ENCODE measurements at regions not wholly inside any gene's neighbourhood (a gene's known extent, or its start where the extent isn't known, plus 50 kb on each side); places are given as distances from the start of the nearest gene placed in this dataset.
A peak's percentile ranks its signal among the peaks of the same experiment; 100 is the strongest.

- Histone ChIP-seq H3K79me2 (ENCODE audit: insufficient read depth, low read depth, low read length) (no peaks in the 10 kb centered on the region), H3K36me3 (ENCODE audit: insufficient read depth, low read length) (no peaks in the 10 kb centered on the region), H3K9me2 (ENCODE audit: insufficient read depth, low read length) (no peaks in the 10 kb centered on the region), H3K27ac (ENCODE audit: low read depth, low read length, poor library complexity, severe bottlenecking) (no peak overlapping the region), H2AFZ (ENCODE audit: low read length) (no peak overlapping the region), H4K20me1 (ENCODE audit: insufficient read depth, low read length) (no peaks in the 10 kb centered on the region), H3K4me3 (ENCODE audit: low read depth, low read length, poor library complexity, severe bottlenecking) (no peak overlapping the region), H3K9me3 (ENCODE audit: low read length) (no peaks in the 10 kb centered on the region), H3K4me2 (ENCODE audit: low read length) (no peak overlapping the region), H3K4me1 (ENCODE audit: insufficient read depth, low read length, poor library complexity, severe bottlenecking) (no peaks in the 10 kb centered on the region)
- DNase-seq (ENCODE audit: low spot score): no peak
- CTCF ChIA-PET (ENCODE audit: unreplicated experiment): no interaction called here
- no peak for TF ChIP-seq CTCF (conservative IDR thresholded peaks at IDR 0.05; ENCODE audit: low read length)
- BruUV-seq (replicated peaks): no TSS peak
- POLR2A ChIA-PET: interaction anchor here (0.6 to 1.2 kb wide), 6 partner anchors 8 to 1744 kb away, joined by 3 to 4 read pairs (median 4); no protein-coding TSS in a partner anchor
- intact Hi-C loops (cut with micrococcal nuclease; ENCODE audit: unreplicated experiment): no loop called here
These were observed 638.1 kb downstream of the EFNA5 start for GRCh38 chr5:107032629-107033028.

GRCh38 chr5:107028938-107029337 lies 641.8 kb downstream of the EFNA5 start:
- CTCF ChIA-PET (ENCODE audit: unreplicated experiment): no interaction called here
- H3K36me3 ChIP-seq (ENCODE audit: insufficient read depth, low read length): no peaks in the 10 kb centered on the region
- intact Hi-C loops (cut with micrococcal nuclease; ENCODE audit: unreplicated experiment): no loop called here
- TF ChIP-seq CTCF (conservative IDR thresholded peaks at IDR 0.05; ENCODE audit: low read length) (no peak), EZH2phosphoT487 (IDR thresholded peaks at IDR 0.05; ENCODE audit: borderline replicate concordance, low read depth, low read length) (no peak)
- peak; percentile 5 for DNase-seq (ENCODE audit: low spot score)
- H3K79me2 ChIP-seq (ENCODE audit: insufficient read depth, low read depth, low read length): no peaks in the 10 kb centered on the region
- no peaks in the 10 kb centered on the region for H3K9me2 ChIP-seq (ENCODE audit: insufficient read depth, low read length)
- no peaks in the 10 kb centered on the region for H3K9me3 ChIP-seq (ENCODE audit: low read length)
- POLR2A ChIA-PET: no interaction called here
- no peak overlapping the region for H3K4me2 ChIP-seq (ENCODE audit: low read length)
- no peaks in the 10 kb centered on the region for H4K20me1 ChIP-seq (ENCODE audit: insufficient read depth, low read length)
- no peak overlapping the region for H3K27ac ChIP-seq (ENCODE audit: low read depth, low read length, poor library complexity, severe bottlenecking)
- no TSS peak for BruUV-seq (replicated peaks)
- no peak overlapping the region for H3K4me3 ChIP-seq (ENCODE audit: low read depth, low read length, poor library complexity, severe bottlenecking)
- H2AFZ ChIP-seq (ENCODE audit: low read length): no peak overlapping the region
- no peaks in the 10 kb centered on the region for H3K4me1 ChIP-seq (ENCODE audit: insufficient read depth, low read length, poor library complexity, severe bottlenecking)

DNA sequence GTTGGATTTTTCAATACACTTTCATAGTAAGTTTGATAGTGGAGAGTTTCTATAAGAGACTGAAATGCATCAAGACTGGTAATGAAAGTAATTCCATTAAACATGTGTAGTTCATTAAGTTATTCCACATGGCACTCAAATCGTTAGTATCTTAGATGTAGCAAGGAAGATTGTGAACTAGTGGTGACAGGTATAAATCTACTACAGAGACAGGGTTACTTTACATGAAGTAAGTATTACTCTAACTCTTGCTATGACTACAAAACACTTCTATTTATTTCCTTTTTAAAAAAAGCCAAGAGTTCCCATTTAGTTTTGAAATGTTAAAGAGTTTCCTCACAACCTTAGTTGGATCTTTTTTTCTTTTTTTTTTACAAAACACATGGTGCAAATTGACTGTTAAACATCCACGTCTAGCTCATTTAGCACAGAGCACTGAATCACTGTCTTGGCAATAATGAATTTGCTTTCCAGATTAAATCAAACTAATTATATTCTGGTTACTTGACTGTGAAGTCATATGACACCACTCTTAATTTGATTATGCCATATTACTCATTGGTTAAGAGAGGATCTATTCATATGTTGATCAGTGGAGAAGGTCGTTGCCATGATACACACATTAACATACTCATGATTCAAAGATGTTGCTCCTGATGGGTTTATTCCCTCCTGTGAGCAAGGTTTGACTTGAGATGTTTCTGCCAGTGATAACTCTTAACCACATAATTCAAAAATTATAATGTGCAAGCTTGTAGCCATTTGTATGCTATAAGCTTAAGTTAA lies 644.8 kb downstream of the EFNA5 start:
- H3K4me2 ChIP-seq (ENCODE audit: low read length): no peak overlapping the region
- intact Hi-C loops (cut with micrococcal nuclease; ENCODE audit: unreplicated experiment): no loop called here
- H3K4me3 ChIP-seq (ENCODE audit: low read depth, low read length, poor library complexity, severe bottlenecking): no peak overlapping the region
- no TSS peak for BruUV-seq (replicated peaks)
- TF ChIP-seq EZH2phosphoT487 (IDR thresholded peaks at IDR 0.05; ENCODE audit: borderline replicate concordance, low read depth, low read length) (no peak), CTCF (conservative IDR thresholded peaks at IDR 0.05; ENCODE audit: low read length) (no peak)
- CTCF ChIA-PET (ENCODE audit: unreplicated experiment): no interaction called here
- H2AFZ ChIP-seq (ENCODE audit: low read length): no peak overlapping the region
- no peaks in the 10 kb centered on the region for H3K4me1 ChIP-seq (ENCODE audit: insufficient read depth, low read length, poor library complexity, severe bottlenecking)
- H4K20me1 ChIP-seq (ENCODE audit: insufficient read depth, low read length): no peaks in the 10 kb centered on the region
- H3K9me2 ChIP-seq (ENCODE audit: insufficient read depth, low read length): no peaks in the 10 kb centered on the region
- H3K36me3 ChIP-seq (ENCODE audit: insufficient read depth, low read length): no peaks in the 10 kb centered on the region
- no peaks in the 10 kb centered on the region for H3K79me2 ChIP-seq (ENCODE audit: insufficient read depth, low read depth, low read length)
- no peaks in the 10 kb centered on the region for H3K9me3 ChIP-seq (ENCODE audit: low read length)
- POLR2A ChIA-PET: interaction anchor here (0.6 to 1.0 kb wide), 3 partner anchors 233 to 626 kb away, joined by 3 read pairs; no protein-coding TSS in a partner anchor
- no peak for DNase-seq (ENCODE audit: low spot score)
- H3K27ac ChIP-seq (ENCODE audit: low read depth, low read length, poor library complexity, severe bottlenecking): no peak overlapping the region
